Panc1 (cell line): ENCODE measurements at regions not wholly inside any gene's neighbourhood (a gene's known extent, or its start where the extent isn't known, plus 50 kb on each side); places are given as distances from the start of the nearest gene placed in this dataset.

ENCODE experiments used
- CTCF ChIP-seq: fragments of 450-650 bp; IDR thresholded peaks from 2 replicates; pipeline ENCODE4 v1.5.1; 2017; ENCODE audit warnings: mild to moderate bottlenecking
- POLR2AphosphoS5 ChIP-seq: IDR thresholded peaks from 2 replicates; pipeline ENCODE4 v1.6.1; 2012; ENCODE audit warnings: mild to moderate bottlenecking, low read depth, low read length, moderate library complexity
- REST ChIP-seq, 2 experiments: IDR thresholded peaks; 2 replicates each; pipeline ENCODE4 v1.6.1; 2011 to 2012; ENCODE audit warnings: low read depth in 2 of 2, control low read depth in 1 of 2, low read length in 1 of 2, mild to moderate bottlenecking in 1 of 2, moderate library complexity in 1 of 2; ENCODE audit not compliant: insufficient read depth in 1 of 2
- SIN3A ChIP-seq: IDR thresholded peaks from 2 replicates; pipeline ENCODE4 v1.6.1; 2012; ENCODE audit warnings: low read depth, mild to moderate bottlenecking, low read length, moderate library complexity, borderline replicate concordance; ENCODE audit not compliant: insufficient read depth
- TCF7L2 ChIP-seq: IDR thresholded peaks from 2 replicates; pipeline ENCODE4 v1.6.1; 2011; ENCODE audit warnings: mild to moderate bottlenecking, low read depth, low read length, inconsistent platforms

GRCh38 chr1:57789936-57790335, 366.1 kb upstream of the DAB1 start:
- TF ChIP-seq CTCF (no peak), POLR2AphosphoS5 (no peak), REST (IDR thresholded peaks at IDR 0.05; ENCODE audit: insufficient read depth in 1 of 2, low read depth in 2 of 2, low read length in 1 of 2) (no peak), TCF7L2 (no peak), SIN3A (no peak)
